NB4 (cell line): ENCODE measurements at regions not wholly inside any gene's neighbourhood (a gene's known extent, or its start where the extent isn't known, plus 50 kb on each side); places are given as distances from the start of the nearest gene placed in this dataset.

ENCODE experiments used
- MYC ChIP-seq: IDR thresholded peaks from 2 replicates; pipeline ENCODE4 v1.6.1; 2011; ENCODE audit warnings: low read depth, low read length
- POLR2A ChIP-seq: IDR thresholded peaks from 2 replicates; pipeline ENCODE4 v1.6.1; 2011; ENCODE audit warnings: mild to moderate bottlenecking; ENCODE audit not compliant: insufficient read length; ENCODE audit errors: extremely low read depth
- TF ChIP-seq, protein P1 (sequence below): IDR thresholded peaks from one replicate; pipeline ENCODE4 v1.5.1; 2012; ENCODE audit warnings: low read depth, low read length
- TF ChIP-seq, protein P2 (sequence below): IDR thresholded peaks from 2 replicates; pipeline ENCODE4 v1.6.1; 2011; ENCODE audit warnings: low read depth, low read length

DNA sequence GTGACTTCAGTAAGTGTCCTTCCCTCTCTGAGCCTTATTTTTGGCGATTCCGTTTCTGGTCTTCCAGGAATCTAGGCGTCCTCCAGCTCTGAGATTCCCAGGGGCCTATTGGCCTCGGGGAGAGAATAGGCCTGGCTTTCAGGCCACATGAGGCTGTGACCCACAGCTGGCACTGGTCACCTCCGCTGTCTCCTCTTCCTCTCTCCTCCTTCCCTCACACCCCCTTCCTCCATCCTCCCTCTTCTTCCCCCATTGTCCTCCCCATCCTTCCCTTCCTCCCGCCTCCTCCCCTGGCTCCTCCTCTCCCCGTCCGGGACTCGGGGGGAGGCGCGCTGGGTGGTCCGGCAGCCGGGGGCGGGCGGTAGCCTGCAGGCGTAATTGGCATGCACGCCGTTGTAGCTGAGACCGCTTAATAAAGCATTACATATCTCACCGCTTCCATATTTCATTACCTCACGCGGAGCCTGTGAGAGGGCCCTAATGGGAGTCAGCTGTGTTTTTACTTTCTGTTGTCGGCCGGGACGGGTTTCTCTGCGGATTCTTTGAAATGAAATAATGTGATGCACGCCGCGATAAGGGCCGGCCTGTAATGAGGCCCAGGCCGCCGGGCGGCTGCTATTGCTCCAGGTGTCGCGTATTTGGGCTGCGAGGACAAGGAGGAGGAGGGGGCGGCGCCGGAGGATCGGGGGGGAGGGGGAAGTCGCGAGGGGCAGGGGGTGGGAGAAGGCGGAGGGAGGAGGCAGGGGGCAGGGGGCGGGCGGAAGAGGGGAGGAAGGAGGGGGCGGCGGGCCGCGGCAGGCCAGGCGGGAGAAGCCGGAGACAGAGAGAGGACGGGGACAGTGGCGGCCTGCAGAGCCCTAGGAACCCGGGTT is 95.3 kb downstream of the FOXD2 start:
- TF ChIP-seq, protein P1, sequence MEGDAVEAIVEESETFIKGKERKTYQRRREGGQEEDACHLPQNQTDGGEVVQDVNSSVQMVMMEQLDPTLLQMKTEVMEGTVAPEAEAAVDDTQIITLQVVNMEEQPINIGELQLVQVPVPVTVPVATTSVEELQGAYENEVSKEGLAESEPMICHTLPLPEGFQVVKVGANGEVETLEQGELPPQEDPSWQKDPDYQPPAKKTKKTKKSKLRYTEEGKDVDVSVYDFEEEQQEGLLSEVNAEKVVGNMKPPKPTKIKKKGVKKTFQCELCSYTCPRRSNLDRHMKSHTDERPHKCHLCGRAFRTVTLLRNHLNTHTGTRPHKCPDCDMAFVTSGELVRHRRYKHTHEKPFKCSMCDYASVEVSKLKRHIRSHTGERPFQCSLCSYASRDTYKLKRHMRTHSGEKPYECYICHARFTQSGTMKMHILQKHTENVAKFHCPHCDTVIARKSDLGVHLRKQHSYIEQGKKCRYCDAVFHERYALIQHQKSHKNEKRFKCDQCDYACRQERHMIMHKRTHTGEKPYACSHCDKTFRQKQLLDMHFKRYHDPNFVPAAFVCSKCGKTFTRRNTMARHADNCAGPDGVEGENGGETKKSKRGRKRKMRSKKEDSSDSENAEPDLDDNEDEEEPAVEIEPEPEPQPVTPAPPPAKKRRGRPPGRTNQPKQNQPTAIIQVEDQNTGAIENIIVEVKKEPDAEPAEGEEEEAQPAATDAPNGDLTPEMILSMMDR: no peak
- TF ChIP-seq POLR2A (no peak), MYC (no peak)
- TF ChIP-seq, protein P2, sequence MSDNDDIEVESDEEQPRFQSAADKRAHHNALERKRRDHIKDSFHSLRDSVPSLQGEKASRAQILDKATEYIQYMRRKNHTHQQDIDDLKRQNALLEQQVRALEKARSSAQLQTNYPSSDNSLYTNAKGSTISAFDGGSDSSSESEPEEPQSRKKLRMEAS: no peak
